HL-60 (cell line): ENCODE measurements at regions not wholly inside any gene's neighbourhood (a gene's known extent, or its start where the extent isn't known, plus 50 kb on each side); places are given as distances from the start of the nearest gene placed in this dataset.

ENCODE experiments used
- GABPA ChIP-seq: IDR thresholded peaks from 2 replicates; pipeline ENCODE4 v1.6.1; 2012; ENCODE audit warnings: low read depth
- POLR2AphosphoS5 ChIP-seq: IDR thresholded peaks from 2 replicates; pipeline ENCODE4 v1.6.1; 2012; ENCODE audit warnings: low read depth
- SPI1 ChIP-seq: IDR thresholded peaks from 2 replicates; pipeline ENCODE4 v1.6.1; 2012; ENCODE audit warnings: low read depth, mild to moderate bottlenecking, borderline replicate concordance
- TF ChIP-seq, protein P1 (sequence below): IDR thresholded peaks from 2 replicates; pipeline ENCODE4 v1.6.1; 2012; ENCODE audit warnings: low read depth; ENCODE audit not compliant: insufficient replicate concordance
- TF ChIP-seq, protein P2 (sequence below): IDR thresholded peaks from one replicate; pipeline ENCODE4 v1.5.1; 2011; ENCODE audit warnings: low read length, control low read depth, inconsistent platforms; ENCODE audit not compliant: insufficient read depth

DNA sequence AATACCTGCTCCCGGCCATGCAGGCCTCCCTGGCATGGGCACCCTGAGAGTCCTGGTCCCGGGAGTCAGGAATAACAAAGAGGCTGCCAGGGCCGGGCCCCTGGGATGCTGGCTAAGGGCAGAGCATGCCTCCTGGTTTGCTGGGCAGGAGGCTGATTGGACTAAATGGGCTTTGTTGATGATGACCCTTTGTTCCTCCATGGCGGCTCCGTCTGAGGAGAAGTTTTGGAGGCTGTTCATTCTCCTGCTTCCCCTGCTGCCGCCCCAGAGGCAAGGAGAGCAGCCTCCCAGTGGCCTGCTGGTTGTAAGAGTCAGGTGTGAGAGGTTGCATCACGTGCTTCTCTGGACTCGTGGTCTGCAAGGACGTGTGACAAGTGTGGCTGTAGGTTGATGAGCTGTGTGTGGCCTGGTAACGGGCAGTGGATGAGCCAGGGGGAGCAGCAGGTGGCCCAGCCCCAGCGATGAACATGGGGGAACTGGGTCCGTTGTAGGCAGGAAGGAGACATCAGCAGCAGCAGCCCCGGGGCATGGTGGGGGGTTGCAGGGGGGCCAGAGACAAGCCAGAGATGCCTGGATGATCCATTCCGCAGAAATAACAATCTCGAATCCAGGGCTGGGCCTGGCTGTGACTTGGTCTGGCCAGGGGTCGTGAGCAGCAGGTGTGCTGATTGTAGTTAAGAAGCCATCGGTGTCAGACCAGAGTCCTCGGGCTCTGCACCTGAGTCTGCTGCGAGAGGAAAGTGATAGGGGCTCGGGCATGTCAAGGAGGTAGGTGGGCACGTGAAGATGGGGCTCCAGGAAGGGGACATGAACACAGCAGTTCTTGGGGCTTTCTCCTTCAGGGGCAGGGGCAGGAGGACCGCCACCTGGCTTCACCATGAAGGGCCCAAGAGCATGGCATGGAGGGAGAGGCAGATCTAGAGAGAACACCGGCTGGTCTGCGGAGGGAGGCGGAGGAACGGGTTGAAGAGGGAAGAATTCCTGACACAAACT, 101.4 kb downstream of the TNFRSF13B start:
- TF ChIP-seq, protein P1, sequence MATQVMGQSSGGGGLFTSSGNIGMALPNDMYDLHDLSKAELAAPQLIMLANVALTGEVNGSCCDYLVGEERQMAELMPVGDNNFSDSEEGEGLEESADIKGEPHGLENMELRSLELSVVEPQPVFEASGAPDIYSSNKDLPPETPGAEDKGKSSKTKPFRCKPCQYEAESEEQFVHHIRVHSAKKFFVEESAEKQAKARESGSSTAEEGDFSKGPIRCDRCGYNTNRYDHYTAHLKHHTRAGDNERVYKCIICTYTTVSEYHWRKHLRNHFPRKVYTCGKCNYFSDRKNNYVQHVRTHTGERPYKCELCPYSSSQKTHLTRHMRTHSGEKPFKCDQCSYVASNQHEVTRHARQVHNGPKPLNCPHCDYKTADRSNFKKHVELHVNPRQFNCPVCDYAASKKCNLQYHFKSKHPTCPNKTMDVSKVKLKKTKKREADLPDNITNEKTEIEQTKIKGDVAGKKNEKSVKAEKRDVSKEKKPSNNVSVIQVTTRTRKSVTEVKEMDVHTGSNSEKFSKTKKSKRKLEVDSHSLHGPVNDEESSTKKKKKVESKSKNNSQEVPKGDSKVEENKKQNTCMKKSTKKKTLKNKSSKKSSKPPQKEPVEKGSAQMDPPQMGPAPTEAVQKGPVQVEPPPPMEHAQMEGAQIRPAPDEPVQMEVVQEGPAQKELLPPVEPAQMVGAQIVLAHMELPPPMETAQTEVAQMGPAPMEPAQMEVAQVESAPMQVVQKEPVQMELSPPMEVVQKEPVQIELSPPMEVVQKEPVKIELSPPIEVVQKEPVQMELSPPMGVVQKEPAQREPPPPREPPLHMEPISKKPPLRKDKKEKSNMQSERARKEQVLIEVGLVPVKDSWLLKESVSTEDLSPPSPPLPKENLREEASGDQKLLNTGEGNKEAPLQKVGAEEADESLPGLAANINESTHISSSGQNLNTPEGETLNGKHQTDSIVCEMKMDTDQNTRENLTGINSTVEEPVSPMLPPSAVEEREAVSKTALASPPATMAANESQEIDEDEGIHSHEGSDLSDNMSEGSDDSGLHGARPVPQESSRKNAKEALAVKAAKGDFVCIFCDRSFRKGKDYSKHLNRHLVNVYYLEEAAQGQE = no peak
- TF ChIP-seq, protein P2, sequence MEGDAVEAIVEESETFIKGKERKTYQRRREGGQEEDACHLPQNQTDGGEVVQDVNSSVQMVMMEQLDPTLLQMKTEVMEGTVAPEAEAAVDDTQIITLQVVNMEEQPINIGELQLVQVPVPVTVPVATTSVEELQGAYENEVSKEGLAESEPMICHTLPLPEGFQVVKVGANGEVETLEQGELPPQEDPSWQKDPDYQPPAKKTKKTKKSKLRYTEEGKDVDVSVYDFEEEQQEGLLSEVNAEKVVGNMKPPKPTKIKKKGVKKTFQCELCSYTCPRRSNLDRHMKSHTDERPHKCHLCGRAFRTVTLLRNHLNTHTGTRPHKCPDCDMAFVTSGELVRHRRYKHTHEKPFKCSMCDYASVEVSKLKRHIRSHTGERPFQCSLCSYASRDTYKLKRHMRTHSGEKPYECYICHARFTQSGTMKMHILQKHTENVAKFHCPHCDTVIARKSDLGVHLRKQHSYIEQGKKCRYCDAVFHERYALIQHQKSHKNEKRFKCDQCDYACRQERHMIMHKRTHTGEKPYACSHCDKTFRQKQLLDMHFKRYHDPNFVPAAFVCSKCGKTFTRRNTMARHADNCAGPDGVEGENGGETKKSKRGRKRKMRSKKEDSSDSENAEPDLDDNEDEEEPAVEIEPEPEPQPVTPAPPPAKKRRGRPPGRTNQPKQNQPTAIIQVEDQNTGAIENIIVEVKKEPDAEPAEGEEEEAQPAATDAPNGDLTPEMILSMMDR = no peak
- TF ChIP-seq POLR2AphosphoS5 (no peak), GABPA (no peak), SPI1 (no peak)
